Activated naive CD4-positive, alpha-beta T cell treated with anti-CD3 and anti-CD28 coated beads, Interleukin-2, amount 50 U/mL, for 72 hours (primary cell): ENCODE measurements at regions not wholly inside any gene's neighbourhood (a gene's known extent, or its start where the extent isn't known, plus 50 kb on each side); places are given as distances from the start of the nearest gene placed in this dataset.
A peak's percentile ranks its signal among the peaks of the same experiment; 100 is the strongest.

Source experiments
- ATAC-seq, 2 donors: fragments of 150-1000 bp; cut with Tn5 transposase; 2 replicates each; pipeline ENCODE4 v1.10.0; 2021; ENCODE audit warnings: mild to moderate bottlenecking in 2 of 2, moderate library complexity in 2 of 2
- DNase-seq, 2 donors: peaks; one replicate each; pipeline ENCODE4 v3.0.0; 2021 to 2022; ENCODE audit warnings: low spot score in 2 of 2
- H3K27ac Mint-ChIP-seq, 2 donors: one replicate each; pipeline ENCODE4 v1.8.0; 2022; ENCODE audit warnings: mild to moderate bottlenecking in 2 of 2, mixed read lengths in 2 of 2
- H3K36me3 Mint-ChIP-seq, 2 donors: one replicate each; pipeline ENCODE4 v1.8.0; 2022; ENCODE audit warnings: mixed read lengths in 2 of 2
- H3K9me3 Mint-ChIP-seq, 2 donors: one replicate each; pipeline ENCODE4 v1.8.0; 2022; ENCODE audit warnings: mixed read lengths in 2 of 2

DNA sequence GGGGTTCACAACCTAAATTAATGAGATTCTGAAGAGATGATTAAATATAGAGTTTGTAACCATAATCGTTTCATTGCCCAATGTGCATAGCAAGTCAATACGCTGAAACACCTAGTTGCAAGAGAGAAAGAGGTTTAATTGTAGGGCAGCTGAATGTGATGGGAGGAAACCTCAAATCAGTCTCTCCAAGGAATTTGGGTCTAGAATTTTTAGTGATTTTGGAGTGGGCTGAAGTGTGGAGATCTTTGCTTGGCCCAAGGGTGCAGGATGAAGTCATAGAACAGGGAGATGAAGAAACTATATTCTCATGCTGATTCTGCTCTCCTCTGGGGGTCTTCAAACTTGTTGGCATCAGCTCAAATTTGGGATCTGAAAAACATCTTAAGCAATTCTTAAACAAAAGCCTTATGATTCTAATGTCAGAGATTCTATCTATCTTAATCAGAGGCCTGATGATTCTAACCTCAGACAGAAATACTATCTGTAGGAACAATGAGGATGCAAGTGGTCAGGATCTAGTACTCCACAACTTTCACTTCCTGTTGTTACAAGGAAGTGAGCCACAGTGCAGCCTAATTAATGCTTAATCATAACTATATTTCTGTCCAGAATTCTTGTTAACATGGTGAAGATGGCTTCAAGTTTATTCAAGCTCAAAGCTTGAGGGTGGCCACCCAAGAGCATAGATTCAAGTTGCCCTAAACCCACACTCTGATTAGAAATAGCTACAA lies 80.2 kb upstream of the FUT8 start:
- H3K27ac Mint-ChIP-seq: no peak overlapping the region
- peaks cover 4 to 8% of the 10 kb centered on the region in 2 donors for H3K9me3 Mint-ChIP-seq
- peaks cover 10 to 33% of the 10 kb centered on the region in 2 donors for H3K36me3 Mint-ChIP-seq
- ATAC-seq: no peak
- no peak for DNase-seq

DNA sequence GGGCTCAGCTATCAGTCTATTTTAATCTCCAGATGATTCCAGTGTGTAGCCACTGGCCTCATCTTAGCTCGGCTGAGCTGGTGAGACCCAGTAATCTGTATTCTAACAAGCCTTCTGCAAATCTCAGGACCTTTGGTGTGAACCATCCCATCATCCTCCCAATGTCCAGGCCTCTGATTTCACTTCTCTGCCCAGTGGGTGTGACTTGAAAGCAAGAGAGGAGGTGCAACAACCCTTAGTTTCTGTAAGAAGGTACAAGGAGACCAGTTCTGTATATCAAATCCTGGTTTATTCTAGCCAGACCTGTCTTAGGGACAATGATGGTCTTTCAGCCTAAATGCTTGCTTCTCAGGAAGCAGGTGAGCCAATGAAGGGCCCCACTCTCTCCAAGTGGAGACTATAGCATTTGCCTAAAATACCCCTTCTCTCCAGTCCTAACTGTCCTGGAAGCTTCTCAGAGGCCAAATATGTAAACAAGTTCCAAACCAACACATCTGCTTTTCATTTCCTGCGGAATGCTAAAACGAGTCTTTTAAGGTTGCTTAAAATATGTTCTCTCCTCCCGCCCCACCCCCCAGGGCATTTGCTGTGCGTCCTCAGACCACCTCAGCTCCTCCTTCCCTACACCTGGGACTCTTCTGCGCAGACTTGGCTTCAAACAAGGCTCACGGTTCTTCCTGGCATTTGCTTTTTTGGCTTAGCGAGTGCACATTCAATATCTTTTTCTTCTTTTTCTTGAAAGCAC lies 78.4 kb upstream of the FUT8 start:
- Mint-ChIP-seq H3K9me3 (peaks cover 4 to 8% of the 10 kb centered on the region in 2 donors), H3K36me3 (peaks cover 10 to 42% of the 10 kb centered on the region in 2 donors), H3K27ac (peak overlapping the region; percentile 2 to 94)
- no peak for ATAC-seq
- DNase-seq: no peak

DNA sequence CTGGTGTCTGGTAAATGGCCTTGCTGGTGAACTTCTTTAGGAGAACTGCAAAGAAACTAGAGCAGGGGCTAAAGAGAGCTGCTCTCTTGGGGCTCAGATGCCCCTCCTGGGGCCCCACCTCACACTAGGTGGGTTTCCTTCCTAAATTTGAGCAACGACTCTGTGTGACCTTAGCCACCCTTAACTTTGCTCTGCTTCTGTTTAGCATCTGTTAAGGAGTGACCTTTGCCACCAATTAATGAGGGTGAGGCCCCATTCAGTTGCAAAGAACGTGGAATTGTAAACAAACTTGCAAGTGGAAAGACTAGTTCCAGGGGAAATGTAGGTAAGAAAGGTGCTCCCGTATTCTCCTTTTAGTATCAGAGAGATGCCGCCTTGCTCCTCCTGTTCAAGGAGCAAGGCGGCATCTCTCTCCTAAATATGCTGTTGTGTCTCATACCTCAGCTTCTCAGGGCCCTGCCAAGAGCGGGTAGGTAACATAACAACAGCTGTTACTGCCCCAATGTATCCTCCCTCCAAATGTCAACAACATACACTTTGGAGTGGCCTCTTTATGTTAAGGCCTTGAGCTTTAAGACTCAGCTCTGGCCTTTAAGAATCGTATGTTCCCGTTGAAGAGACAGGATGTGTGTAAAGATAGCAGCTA lies 77.6 kb upstream of the FUT8 start:
- ATAC-seq (no peak), DNase-seq (no peak)
- Mint-ChIP-seq H3K9me3 (peaks cover 6 to 8% of the 10 kb centered on the region in 2 donors), H3K27ac (peak overlapping the region; percentile 58 to 94), H3K36me3 (peaks cover 13 to 45% of the 10 kb centered on the region in 2 donors)

GRCh38 chr14:65335411-65335947 lies 77.1 kb upstream of the FUT8 start:
- DNase-seq (no peak), ATAC-seq (peak in 1 of 2 donors; percentile 0)
- Mint-ChIP-seq H3K9me3 (peaks cover 8% of the 10 kb centered on the region in 2 donors), H3K36me3 (peaks cover 16 to 45% of the 10 kb centered on the region in 2 donors), H3K27ac (peak overlapping the region; percentile 58 to 94)

DNA sequence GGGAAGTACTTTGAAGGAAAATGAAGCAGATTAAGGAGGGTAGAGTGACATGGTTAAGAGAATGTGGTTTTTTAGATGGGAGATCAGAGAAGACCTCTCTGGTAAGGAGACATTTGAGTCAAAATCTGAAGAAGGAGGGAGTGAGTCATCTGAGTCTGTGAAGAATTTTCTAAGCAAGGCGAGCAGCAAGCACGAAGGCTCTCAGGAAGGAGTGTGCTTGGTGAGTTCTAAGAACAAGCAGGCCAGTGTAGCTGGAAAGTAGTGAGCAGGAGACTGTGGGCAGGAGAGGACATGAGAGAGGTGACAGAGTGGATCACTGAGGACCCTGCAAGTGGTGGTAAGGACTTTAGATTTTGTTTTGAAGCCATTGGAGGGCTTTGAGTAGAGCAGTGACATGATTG lies 76.3 kb upstream of the FUT8 start:
- Mint-ChIP-seq H3K27ac (peak overlapping the region; percentile 94 to 98), H3K36me3 (peaks cover 16 to 47% of the 10 kb centered on the region in 2 donors), H3K9me3 (peaks cover 8% of the 10 kb centered on the region in 2 donors)
- ATAC-seq (peak; percentile 92 to 94), DNase-seq (peak; percentile 57 to 71)

- ATAC-seq (no peak), DNase-seq (no peak)
- peaks cover 12 to 59% of the 10 kb centered on the region in 2 donors for H3K36me3 Mint-ChIP-seq
- H3K27ac Mint-ChIP-seq: peak overlapping the region; percentile 18 to 26
- H3K9me3 Mint-ChIP-seq: peaks cover 3 to 4% of the 10 kb centered on the region in 2 donors
Observed at GRCh38 chr14:65339866-65340265, 72.7 kb upstream of the FUT8 start.

DNA sequence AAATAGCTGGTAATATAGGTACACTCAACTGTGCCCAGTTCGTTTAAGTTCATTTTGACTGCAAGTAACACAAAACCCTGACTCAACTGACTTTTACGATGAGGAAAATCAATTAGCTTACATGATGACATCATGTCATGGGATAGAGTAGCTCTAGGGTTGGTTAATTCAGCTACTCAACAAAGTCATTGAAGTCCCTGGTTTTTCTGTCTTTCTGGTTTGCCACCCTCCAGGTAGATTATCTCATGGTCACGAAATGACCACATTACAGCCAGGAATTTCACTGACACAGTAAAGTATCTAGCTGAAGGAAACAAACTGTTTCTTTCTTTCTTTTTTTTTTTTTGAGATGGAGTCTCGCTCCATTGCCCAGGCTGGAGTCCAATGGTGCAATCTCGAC lies 68.5 kb upstream of the FUT8 start:
- peaks cover 11 to 74% of the 10 kb centered on the region in 2 donors for H3K36me3 Mint-ChIP-seq
- ATAC-seq: no peak
- peaks cover 0 to 4% of the 10 kb centered on the region in 2 donors for H3K9me3 Mint-ChIP-seq

DNA sequence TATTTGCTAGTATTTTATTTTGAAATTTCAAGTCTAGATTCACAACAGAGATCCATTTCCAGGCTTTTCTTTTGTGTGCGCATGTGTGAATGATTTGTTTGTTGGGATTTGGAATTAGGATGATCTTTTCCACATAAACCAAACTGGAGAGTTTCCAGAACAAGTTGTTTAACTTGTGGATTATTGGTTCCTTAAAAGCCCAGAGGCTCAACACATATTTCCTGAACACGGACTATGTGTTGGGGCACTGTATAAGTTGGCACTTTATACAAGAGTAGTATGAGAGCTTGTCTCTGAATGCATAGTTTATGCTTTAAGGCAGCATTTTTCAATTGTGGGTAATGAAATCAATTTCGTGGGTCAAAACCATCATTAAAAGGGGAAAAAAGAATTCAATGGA lies 67.3 kb upstream of the FUT8 start:
- H3K9me3 Mint-ChIP-seq: no peaks in the 10 kb centered on the region
- H3K27ac Mint-ChIP-seq: no peak overlapping the region
- no peak for DNase-seq
- no peak for ATAC-seq
- peaks cover 6 to 78% of the 10 kb centered on the region in 2 donors for H3K36me3 Mint-ChIP-seq

More for the DNA sequence above, 68.5 kb upstream of the FUT8 start:
- no peak for DNase-seq
- H3K27ac Mint-ChIP-seq: no peak overlapping the region

DNA sequence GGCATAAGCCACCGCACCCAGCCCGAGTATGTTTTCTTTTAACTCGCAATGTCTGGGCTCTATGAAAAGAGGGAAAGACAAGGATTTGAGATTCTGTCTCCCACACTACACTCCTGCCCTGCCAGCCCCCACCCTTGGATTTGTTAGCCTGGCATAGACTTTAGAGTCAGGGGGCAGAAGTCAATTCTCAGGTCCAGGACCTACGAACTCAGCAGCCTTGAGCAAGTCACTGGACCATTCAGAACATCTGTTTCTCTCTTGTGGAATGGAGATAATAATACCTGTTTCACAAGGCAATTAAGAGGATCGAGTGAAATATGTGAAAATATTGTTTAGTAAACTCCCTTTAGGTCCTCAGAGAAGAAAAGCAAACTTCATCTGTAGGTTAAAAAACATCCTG lies 66.1 kb upstream of the FUT8 start:
- no peak for ATAC-seq
- Mint-ChIP-seq H3K27ac (no peak overlapping the region), H3K36me3 (peaks cover 6 to 72% of the 10 kb centered on the region in 2 donors), H3K9me3 (no peaks in the 10 kb centered on the region)
- no peak for DNase-seq

DNA sequence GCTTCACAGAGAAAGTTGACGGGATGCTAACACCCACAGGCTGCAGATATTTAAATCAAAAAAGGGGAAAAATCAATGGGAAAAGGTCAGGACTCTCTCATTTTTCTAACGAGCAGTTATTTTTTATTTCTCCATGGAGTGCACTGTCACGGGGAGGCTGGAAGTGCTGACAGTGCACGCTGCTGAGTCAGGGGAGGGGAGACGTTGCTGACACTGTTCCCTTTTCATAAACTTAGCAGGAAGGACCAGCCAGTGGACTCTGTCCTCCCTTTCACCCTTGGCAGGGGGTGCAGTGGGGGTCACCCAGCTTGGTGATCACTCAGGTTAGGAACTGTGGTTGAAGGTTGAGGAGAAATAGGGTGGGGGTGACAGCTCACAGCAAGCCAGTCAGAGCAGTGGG lies 65.6 kb upstream of the FUT8 start:
- peaks cover 6 to 69% of the 10 kb centered on the region in 2 donors for H3K36me3 Mint-ChIP-seq
- no peak overlapping the region for H3K27ac Mint-ChIP-seq
- no peak for DNase-seq
- ATAC-seq: no peak
- H3K9me3 Mint-ChIP-seq: no peaks in the 10 kb centered on the region

- peaks cover 6 to 60% of the 10 kb centered on the region in 2 donors for H3K36me3 Mint-ChIP-seq
- ATAC-seq (peak in 1 of 2 donors; percentile 57), DNase-seq (no peak)
- no peak overlapping the region for H3K27ac Mint-ChIP-seq
- no peaks in the 10 kb centered on the region for H3K9me3 Mint-ChIP-seq
Observed at GRCh38 chr14:65348137-65348536, 64.4 kb upstream of the FUT8 start.

DNA sequence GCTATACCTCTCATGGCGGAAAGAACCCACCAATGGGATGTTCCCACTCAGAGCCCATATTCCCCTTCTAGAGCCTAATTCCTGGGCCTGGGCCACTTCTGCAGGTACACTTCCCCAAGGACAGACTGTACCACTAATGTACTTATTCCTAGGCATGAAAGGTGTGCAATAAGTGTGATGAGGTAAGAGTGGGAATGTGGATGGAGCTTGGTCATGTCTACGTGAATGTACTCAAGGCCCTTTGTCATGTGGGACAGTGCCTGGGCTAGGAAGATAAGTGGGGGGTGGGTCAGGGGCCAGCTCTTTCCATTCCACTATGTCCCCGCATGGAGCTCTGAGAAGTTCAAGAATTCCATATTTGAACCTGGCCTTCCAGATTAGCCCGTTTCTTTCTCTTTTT lies 63.4 kb upstream of the FUT8 start:
- peak overlapping the region in 1 of 2 donors; percentile 48 for H3K27ac Mint-ChIP-seq
- no peaks in the 10 kb centered on the region for H3K9me3 Mint-ChIP-seq
- DNase-seq: no peak
- H3K36me3 Mint-ChIP-seq: peaks cover 6 to 61% of the 10 kb centered on the region in 2 donors
- ATAC-seq: no peak

GRCh38 chr14:65351493-65352194 lies 60.9 kb upstream of the FUT8 start:
- Mint-ChIP-seq H3K27ac (no peak overlapping the region), H3K36me3 (peaks cover 6 to 66% of the 10 kb centered on the region in 2 donors), H3K9me3 (no peaks in the 10 kb centered on the region)
- no peak for ATAC-seq
- no peak for DNase-seq

DNA sequence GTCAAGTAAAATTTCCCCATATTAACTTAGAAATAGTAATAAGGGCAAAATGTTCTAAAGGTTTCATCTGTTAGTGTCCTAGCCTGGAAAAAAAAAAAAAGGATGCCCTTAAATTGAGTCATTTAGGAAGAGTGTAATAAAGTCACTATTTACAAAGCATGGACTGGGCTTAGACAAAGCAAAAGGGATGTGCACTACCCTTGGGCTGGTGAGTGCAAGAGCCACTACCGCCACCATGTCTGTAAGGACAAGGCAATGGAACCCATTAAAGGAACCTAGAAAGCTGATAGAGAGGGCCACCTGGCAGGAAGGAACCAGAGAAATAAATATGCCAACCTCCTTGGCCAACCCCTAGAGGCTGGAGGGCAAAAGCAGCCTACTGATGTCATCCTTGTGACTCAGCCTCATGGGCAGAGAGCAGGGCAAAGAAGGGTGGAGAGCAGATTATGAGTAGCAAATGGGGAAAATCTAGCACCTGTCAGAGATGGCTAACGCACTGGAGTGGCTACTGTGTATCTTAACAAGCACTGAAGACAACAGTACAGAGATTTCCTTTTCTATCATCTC lies 59.5 kb upstream of the FUT8 start:
- H3K36me3 Mint-ChIP-seq: peaks cover 6 to 60% of the 10 kb centered on the region in 2 donors
- DNase-seq (no peak), ATAC-seq (peak; percentile 69 to 71)
- H3K27ac Mint-ChIP-seq: peak overlapping the region; percentile 56 to 89
- no peaks in the 10 kb centered on the region for H3K9me3 Mint-ChIP-seq

DNA sequence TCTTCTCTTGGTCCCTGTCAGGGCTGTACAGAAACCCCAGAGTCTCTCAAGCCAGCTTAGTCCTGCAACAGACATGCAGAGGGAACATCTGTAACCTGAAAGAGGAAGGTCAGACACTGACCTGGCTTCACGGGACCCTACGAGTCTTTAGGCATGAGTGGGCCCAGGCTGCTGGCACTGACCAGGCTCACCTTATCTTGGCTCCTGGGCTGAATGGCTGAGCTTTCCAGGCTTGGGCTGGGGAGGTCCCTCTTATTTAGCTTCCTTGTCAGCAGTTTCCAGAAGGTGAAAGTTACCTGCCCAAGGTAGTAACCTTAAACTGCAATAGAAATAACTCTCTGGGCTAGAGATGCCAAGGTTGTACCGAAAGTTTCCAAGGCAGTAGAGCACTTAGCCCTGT lies 58.4 kb upstream of the FUT8 start:
- Mint-ChIP-seq H3K36me3 (peaks cover 0 to 57% of the 10 kb centered on the region in 2 donors), H3K9me3 (no peaks in the 10 kb centered on the region), H3K27ac (peak overlapping the region in 1 of 2 donors; percentile 77)
- DNase-seq (no peak), ATAC-seq (no peak)

DNA sequence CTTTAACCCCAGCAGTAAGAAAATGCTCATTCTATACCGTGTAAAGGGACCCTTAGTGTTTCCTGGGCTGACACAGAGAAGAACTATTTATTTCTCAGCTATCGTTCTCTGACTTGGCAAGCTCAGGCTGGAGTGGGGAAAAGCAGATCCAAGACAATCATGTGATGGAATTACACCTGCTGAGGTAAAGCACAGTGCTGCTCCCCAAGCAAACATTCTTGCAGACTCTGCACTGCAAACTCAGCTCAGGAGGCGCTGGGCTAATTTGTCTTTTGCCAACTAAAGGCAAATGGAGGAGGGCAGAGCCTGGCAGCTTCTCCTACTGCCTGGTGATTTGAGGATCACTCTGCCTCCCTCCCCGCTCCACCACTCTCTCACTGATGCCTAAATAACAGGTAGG lies 57.8 kb upstream of the FUT8 start:
- ATAC-seq: no peak

More for the DNA sequence above, 57.8 kb upstream of the FUT8 start:
- Mint-ChIP-seq H3K27ac (peak overlapping the region in 1 of 2 donors; percentile 77), H3K36me3 (peaks cover 0 to 57% of the 10 kb centered on the region in 2 donors), H3K9me3 (no peaks in the 10 kb centered on the region)
- no peak for DNase-seq
